Lung (tissue), 11 donors: ENCODE measurements at regions not wholly inside any gene's neighbourhood (a gene's known extent, or its start where the extent isn't known, plus 50 kb on each side); places are given as distances from the start of the nearest gene placed in this dataset.

Experiments
- ATAC-seq: fragments of 200-7000 bp; cut with Tn5 transposase; one replicate; pipeline ENCODE4 v1.9.1; 2020; ENCODE audit warnings: moderate number of reproducible peaks; ENCODE audit not compliant: insufficient read depth, low FRiP score
- DNase-seq, 3 donors: peaks; one replicate each; pipeline ENCODE4 v3.0.0-alpha.2; 2013 to 2017
- H3K27ac ChIP-seq, 2 donors: one replicate each; pipeline ENCODE4 v1.5.1; 2013; ENCODE audit warnings: mild to moderate bottlenecking in 2 of 2, moderate library complexity in 2 of 2, control low read depth in 1 of 2, inconsistent platforms in 1 of 2, low read depth in 1 of 2, low read length in 1 of 2
- H3K27me3 ChIP-seq, 3 donors: one replicate each; pipeline ENCODE4 v1.5.1; 2013; ENCODE audit warnings: low read length in 2 of 3; ENCODE audit not compliant: control insufficient read depth in 3 of 3, insufficient read depth in 3 of 3
- H3K36me3 ChIP-seq, 4 donors: one replicate each; pipeline ENCODE4 v1.5.1; 2013; ENCODE audit warnings: low read length in 4 of 4, mild to moderate bottlenecking in 1 of 4, moderate library complexity in 1 of 4; ENCODE audit not compliant: control insufficient read depth in 4 of 4, insufficient read depth in 4 of 4
- H3K4me1 ChIP-seq, 5 donors: one replicate each; pipeline ENCODE4 v1.5.1; 2013; ENCODE audit warnings: low read length in 5 of 5, mild to moderate bottlenecking in 2 of 5, moderate library complexity in 1 of 5; ENCODE audit not compliant: control insufficient read depth in 5 of 5, insufficient read depth in 5 of 5
- H3K4me3 ChIP-seq: one replicate; pipeline ENCODE4 v1.5.1; 2013; ENCODE audit warnings: mild to moderate bottlenecking, control low read depth, moderate library complexity
- H3K9ac ChIP-seq, 2 donors: one replicate each; pipeline ENCODE4 v1.5.1; 2013; ENCODE audit warnings: low read length in 2 of 2, control low read depth in 1 of 2; ENCODE audit not compliant: insufficient read depth in 1 of 2
- H3K9me3 ChIP-seq, 4 donors: one replicate each; pipeline ENCODE4 v1.5.1; 2013; ENCODE audit warnings: low read length in 3 of 4, mild to moderate bottlenecking in 1 of 4, moderate library complexity in 1 of 4; ENCODE audit not compliant: control insufficient read depth in 4 of 4, insufficient read depth in 3 of 4
- WGBS, 2 donors: extraction: QIAGEN DNeasy Blood & Tissue Kit; methylation state at CpG; one replicate each; pipeline ENCODE4 v1.1.7; 2013; 5-methylcytosine and 5-hydroxymethylcytosine counted together
- TF ChIP-seq, protein P1 (sequence below): IDR thresholded peaks from 2 replicates; pipeline ENCODE4 v1.5.1; 2012; ENCODE audit warnings: mild to moderate bottlenecking; ENCODE audit errors: control extremely low read depth, extremely low read depth
- donor health status: control.
- donor health status: control.
- donor health status: Bipolar disorder and iron deficiency.
- donor health status: healthy.
- donor health status: DM: yes; HTN: yes; CAD: no.

DNA sequence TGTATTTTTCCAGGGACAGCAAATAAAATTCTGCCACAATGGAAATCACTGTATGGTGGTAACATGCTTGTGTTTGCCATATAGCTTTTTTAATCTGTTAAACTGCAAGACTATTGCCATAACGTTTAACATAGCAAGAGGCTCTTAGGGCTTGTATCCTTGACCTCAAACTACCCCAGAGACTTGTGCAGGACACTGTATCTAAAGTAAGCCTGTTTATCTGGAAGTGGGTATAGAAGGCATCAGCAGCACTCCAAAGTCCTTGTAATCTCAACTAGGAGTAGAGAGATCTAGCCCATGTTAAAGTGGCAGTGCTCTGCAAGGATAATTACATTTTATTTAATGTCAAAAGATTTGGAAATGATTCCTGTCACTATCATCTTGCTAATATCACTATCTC is 1424.1 kb downstream of the CDH11 start:
- Histone ChIP-seq H3K4me1 (peaks cover 0 to 2% (median 0%) of the 10 kb centered on the region in 5 donors), H3K4me3 (no peak overlapping the region), H3K9me3 (peaks cover 0 to 3% (median under 1%) of the 10 kb centered on the region in 4 donors), H3K27me3 (no peaks in the 10 kb centered on the region), H3K27ac (no peak overlapping the region), H3K9ac (no peak overlapping the region), H3K36me3 (no peaks in the 10 kb centered on the region)
- ATAC-seq, result no peak
- DNase-seq, result no peak
- TF ChIP-seq, protein P1, sequence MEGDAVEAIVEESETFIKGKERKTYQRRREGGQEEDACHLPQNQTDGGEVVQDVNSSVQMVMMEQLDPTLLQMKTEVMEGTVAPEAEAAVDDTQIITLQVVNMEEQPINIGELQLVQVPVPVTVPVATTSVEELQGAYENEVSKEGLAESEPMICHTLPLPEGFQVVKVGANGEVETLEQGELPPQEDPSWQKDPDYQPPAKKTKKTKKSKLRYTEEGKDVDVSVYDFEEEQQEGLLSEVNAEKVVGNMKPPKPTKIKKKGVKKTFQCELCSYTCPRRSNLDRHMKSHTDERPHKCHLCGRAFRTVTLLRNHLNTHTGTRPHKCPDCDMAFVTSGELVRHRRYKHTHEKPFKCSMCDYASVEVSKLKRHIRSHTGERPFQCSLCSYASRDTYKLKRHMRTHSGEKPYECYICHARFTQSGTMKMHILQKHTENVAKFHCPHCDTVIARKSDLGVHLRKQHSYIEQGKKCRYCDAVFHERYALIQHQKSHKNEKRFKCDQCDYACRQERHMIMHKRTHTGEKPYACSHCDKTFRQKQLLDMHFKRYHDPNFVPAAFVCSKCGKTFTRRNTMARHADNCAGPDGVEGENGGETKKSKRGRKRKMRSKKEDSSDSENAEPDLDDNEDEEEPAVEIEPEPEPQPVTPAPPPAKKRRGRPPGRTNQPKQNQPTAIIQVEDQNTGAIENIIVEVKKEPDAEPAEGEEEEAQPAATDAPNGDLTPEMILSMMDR, result no peak
- 41 to 57% methylated on average over 1 of the region's 1 CpG for WGBS, 2 donors

DNA sequence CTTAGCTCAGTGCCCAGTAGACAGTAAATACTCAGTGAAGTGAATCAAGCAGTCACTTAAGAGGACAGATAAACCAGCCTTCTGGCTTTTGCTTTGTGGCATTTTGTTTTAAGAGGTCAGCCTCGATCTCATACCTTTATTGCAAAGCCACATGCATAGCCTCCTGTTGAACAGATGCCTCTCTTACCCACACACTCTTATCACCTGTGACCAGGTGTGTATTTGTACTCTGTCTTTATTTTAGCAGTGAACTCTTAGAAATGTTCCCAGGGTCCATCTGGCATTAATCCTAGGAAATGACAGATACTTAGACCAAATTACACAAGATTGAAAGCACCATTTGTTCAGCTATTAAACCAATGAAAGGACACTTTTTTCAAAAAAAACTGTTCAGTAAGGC is 1426.5 kb downstream of the CDH11 start:
- peaks cover 0 to 2% (median 0%) of the 10 kb centered on the region in 5 donors for H3K4me1 ChIP-seq
- WGBS, 2 donors, result 44 to 54% methylated on average over 1 of the region's 1 CpG
- TF ChIP-seq, protein P1, result no peak
- no peak overlapping the region for H3K9ac ChIP-seq
- no peak overlapping the region for H3K4me3 ChIP-seq
- H3K27me3 ChIP-seq, result no peaks in the 10 kb centered on the region
- no peak overlapping the region for H3K27ac ChIP-seq
- ATAC-seq, result no peak
- DNase-seq, result no peak
- H3K9me3 ChIP-seq, result peaks cover 0 to 2% (median 0%) of the 10 kb centered on the region in 4 donors
- no peaks in the 10 kb centered on the region for H3K36me3 ChIP-seq

DNA sequence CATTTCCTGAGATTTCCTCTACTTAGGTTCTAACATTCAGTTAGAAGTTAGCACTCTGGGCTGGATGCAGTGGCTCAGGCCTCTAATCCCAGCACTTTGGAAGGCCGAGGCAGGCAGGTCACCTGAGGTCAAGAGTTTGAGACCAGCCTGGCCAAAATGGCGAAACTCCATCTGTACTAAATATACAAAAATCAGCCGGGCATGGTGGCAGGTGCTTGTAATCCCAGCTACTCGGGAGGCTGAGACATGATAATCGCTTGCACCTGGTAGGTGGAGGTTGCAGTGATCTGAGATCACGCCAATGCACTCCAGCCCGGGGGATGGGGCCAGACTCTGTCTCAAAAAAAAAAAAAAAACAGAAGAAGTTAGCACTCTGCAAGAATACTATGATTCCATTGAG is 1430.9 kb downstream of the CDH11 start:
- Histone ChIP-seq H3K36me3 (no peaks in the 10 kb centered on the region), H3K27me3 (no peaks in the 10 kb centered on the region), H3K27ac (no peak overlapping the region), H3K9ac (no peak overlapping the region), H3K4me1 (no peaks in the 10 kb centered on the region), H3K9me3 (peaks cover 0 to 2% (median 2%) of the 10 kb centered on the region in 4 donors), H3K4me3 (no peak overlapping the region)
- TF ChIP-seq, protein P1, result no peak
- ATAC-seq (no peak), DNase-seq (no peak)
- 72 to 73% methylated on average over 7 of the region's 7 CpGs for WGBS, 2 donors

DNA sequence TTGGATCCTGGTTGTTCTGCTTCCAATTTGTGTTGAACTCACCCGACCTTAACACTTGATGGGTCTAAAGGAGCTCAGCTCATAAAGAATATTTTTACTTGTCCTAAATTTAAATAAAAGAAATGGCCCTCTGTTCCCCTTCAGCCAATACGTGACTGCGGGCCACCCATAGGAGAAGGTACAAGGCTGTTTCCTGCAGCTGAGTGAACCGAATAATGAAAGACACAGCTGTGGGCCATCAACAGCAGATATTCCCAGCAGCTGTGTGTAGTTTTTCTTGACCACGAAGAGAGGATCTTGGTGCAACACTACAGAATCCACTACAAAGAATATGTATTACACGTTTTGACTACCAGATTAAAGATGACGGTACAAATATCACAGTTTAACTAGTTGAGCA is 1431.6 kb downstream of the CDH11 start:
- ATAC-seq, result no peak
- H3K9me3 ChIP-seq, result peaks cover 0 to 2% (median 2%) of the 10 kb centered on the region in 4 donors
- 68 to 80% methylated on average over 7 of the region's 7 CpGs for WGBS, 2 donors
- TF ChIP-seq, protein P1, result no peak
- no peak overlapping the region for H3K27ac ChIP-seq
- no peak overlapping the region for H3K9ac ChIP-seq
- no peaks in the 10 kb centered on the region for H3K27me3 ChIP-seq
- DNase-seq, result no peak
- H3K36me3 ChIP-seq, result no peaks in the 10 kb centered on the region
- no peaks in the 10 kb centered on the region for H3K4me1 ChIP-seq
- no peak overlapping the region for H3K4me3 ChIP-seq
